ENCODE measurements at regions not wholly inside any gene's neighbourhood (a gene's known extent, or its start where the extent isn't known, plus 50 kb on each side); places are given as distances from the start of the nearest gene placed in this dataset.
"Not testable (repeated sequence)": the region's sequence is repeated elsewhere in the genome, so short reads cannot be mapped to it uniquely, and the experiment has no call there.

DNA sequence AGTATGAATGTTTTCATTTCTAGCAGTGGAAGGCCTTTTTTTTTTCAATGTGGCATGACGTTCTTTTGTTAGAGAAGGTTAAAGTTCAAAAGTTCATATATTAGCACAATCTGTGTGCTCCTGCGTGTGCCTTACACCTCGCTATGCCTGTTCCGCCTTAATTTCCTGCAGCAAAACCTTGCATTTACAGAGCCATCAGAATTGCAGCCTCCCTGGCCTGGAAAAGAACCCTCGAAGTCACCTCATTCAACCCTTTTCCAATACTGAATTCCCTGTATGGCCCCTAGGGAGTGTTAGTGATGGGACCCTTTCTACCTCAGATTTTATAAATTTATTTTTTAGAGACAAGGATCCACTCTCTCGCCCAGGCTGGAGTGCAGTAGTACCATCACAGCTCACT is 103.5 kb upstream of the ZNF438 start:
- Mint-ChIP-seq H3K27me3 (ENCODE audit: insufficient read depth) (peaks cover 7% of the 10 kb centered on the region), H3K9me3 (no peaks in the 10 kb centered on the region), H3K36me3 (ENCODE audit: low read depth) (no peaks in the 10 kb centered on the region), H3K27ac (no peak overlapping the region), H3K4me1 (peaks cover 17% of the 10 kb centered on the region), H3K4me3 (peak overlapping the region; percentile 10)
- 75 to 92% methylated on average over 4 to 6 of the region's 6 CpGs for WGBS, 2 experiments (ENCODE audit: insufficient coverage in 1 of 2, insufficient read length in 1 of 2)
- TF ChIP-seq, protein P1, sequence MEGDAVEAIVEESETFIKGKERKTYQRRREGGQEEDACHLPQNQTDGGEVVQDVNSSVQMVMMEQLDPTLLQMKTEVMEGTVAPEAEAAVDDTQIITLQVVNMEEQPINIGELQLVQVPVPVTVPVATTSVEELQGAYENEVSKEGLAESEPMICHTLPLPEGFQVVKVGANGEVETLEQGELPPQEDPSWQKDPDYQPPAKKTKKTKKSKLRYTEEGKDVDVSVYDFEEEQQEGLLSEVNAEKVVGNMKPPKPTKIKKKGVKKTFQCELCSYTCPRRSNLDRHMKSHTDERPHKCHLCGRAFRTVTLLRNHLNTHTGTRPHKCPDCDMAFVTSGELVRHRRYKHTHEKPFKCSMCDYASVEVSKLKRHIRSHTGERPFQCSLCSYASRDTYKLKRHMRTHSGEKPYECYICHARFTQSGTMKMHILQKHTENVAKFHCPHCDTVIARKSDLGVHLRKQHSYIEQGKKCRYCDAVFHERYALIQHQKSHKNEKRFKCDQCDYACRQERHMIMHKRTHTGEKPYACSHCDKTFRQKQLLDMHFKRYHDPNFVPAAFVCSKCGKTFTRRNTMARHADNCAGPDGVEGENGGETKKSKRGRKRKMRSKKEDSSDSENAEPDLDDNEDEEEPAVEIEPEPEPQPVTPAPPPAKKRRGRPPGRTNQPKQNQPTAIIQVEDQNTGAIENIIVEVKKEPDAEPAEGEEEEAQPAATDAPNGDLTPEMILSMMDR (conservative IDR thresholded peaks at IDR 0.05): no peak
- Histone ChIP-seq H3K27me3 (ENCODE audit: control insufficient read depth, insufficient read depth, low read length, poor library complexity, severe bottlenecking) (no peaks in the 10 kb centered on the region), H3K4me3 (ENCODE audit: low read length) (no peak overlapping the region), H3K27ac (ENCODE audit: low read depth, low read length) (peak overlapping the region; percentile 98), H3K4me1 (ENCODE audit: control insufficient read depth, insufficient read depth, low read length) (peaks cover 3% of the 10 kb centered on the region), H3K9me3 (ENCODE audit: control insufficient read depth, low read length) (no peaks in the 10 kb centered on the region), H3K36me3 (ENCODE audit: control insufficient read depth, insufficient read depth, low read length) (no peaks in the 10 kb centered on the region), H3K9ac (ENCODE audit: extremely low read depth, low read length, poor library complexity, severe bottlenecking) (no peak overlapping the region)
- DNase-seq: no peak

DNA sequence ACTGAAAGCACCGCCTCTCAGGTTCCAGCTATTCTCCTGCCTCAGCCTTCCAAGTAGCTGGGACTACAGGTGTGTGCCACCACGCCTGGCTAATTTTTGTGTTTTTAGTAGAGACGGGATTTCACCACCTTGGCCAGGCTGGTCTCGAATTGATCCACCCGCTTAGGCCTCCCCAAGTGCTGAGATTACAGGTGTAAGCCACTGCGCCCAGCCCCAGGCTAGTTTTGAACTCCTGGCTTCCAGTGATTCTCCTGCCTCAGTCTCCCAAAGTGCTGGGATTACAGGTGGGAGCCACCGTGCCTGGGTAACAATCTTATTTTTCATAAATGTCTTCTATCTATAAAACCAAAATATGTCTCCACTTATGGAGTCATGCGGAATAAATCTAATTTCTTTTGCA is 104.1 kb upstream of the ZNF438 start:
- peaks cover 17% of the 10 kb centered on the region for H3K4me1 Mint-ChIP-seq
- not testable (repeated sequence) for H3K36me3 Mint-ChIP-seq (ENCODE audit: low read depth); H3K9me3 ChIP-seq (ENCODE audit: control insufficient read depth, low read length); H3K9me3 Mint-ChIP-seq; H3K9ac ChIP-seq (ENCODE audit: extremely low read depth, low read length, poor library complexity, severe bottlenecking); H3K27ac Mint-ChIP-seq; H3K27me3 ChIP-seq (ENCODE audit: control insufficient read depth, insufficient read depth, low read length, poor library complexity, severe bottlenecking); DNase-seq; H3K4me1 ChIP-seq (ENCODE audit: control insufficient read depth, insufficient read depth, low read length); H3K4me3 ChIP-seq (ENCODE audit: low read length); H3K36me3 ChIP-seq (ENCODE audit: control insufficient read depth, insufficient read depth, low read length); H3K27me3 Mint-ChIP-seq (ENCODE audit: insufficient read depth); H3K4me3 Mint-ChIP-seq
- peak overlapping the region; percentile 98 for H3K27ac ChIP-seq (ENCODE audit: low read depth, low read length)
- WGBS, 2 experiments (ENCODE audit: insufficient coverage in 1 of 2, insufficient read length in 1 of 2): 95 to 96% methylated on average over 8 of the region's 8 CpGs

DNA sequence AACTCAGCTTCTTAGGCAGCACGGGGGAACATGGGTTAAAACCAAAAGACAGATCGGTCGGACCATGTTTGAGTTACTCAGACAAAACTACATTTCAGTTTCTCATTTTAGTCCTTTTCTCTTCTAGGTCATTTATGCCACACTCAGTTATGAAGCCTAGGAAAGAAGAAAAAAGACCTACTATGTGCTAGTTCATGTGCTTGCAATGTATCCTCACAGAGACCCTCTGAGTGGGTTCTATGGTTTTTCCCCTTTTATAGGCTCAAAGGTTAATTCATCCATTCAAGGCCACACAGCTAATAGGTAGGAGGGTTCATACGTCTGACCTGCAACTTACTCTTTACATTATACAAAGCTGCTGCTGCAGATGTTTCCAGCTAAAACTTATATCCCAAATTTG is 104.7 kb upstream of the ZNF438 start:
- DNase-seq: no peak
- TF ChIP-seq, protein P1 (conservative IDR thresholded peaks at IDR 0.05): no peak
- Mint-ChIP-seq H3K4me1 (peaks cover 17% of the 10 kb centered on the region), H3K27ac (no peak overlapping the region), H3K4me3 (no peak overlapping the region), H3K27me3 (ENCODE audit: insufficient read depth) (peaks cover 7% of the 10 kb centered on the region), H3K36me3 (ENCODE audit: low read depth) (no peaks in the 10 kb centered on the region), H3K9me3 (no peaks in the 10 kb centered on the region)
- Histone ChIP-seq H3K9me3 (ENCODE audit: control insufficient read depth, low read length) (no peaks in the 10 kb centered on the region), H3K27ac (ENCODE audit: low read depth, low read length) (no peak overlapping the region), H3K9ac (ENCODE audit: extremely low read depth, low read length, poor library complexity, severe bottlenecking) (no peak overlapping the region), H3K36me3 (ENCODE audit: control insufficient read depth, insufficient read depth, low read length) (no peaks in the 10 kb centered on the region), H3K4me1 (ENCODE audit: control insufficient read depth, insufficient read depth, low read length) (peaks cover 3% of the 10 kb centered on the region), H3K27me3 (ENCODE audit: control insufficient read depth, insufficient read depth, low read length, poor library complexity, severe bottlenecking) (no peaks in the 10 kb centered on the region), H3K4me3 (ENCODE audit: low read length) (no peak overlapping the region)
- 76 to 87% methylated on average over 4 of the region's 4 CpGs for WGBS, 2 experiments (ENCODE audit: insufficient coverage in 1 of 2, insufficient read length in 1 of 2)
